ENCODE measurements at regions not wholly inside any gene's neighbourhood (a gene's known extent, or its start where the extent isn't known, plus 50 kb on each side); places are given as distances from the start of the nearest gene placed in this dataset.
A peak's percentile ranks its signal among the peaks of the same experiment; 100 is the strongest.
"Not testable (repeated sequence)": the region's sequence is repeated elsewhere in the genome, so short reads cannot be mapped to it uniquely, and the experiment has no call there.

- ATAC-seq (no peak), DNase-seq (no peak)
- Histone ChIP-seq H3K36me3 (no peaks in the 10 kb centered on the region), H3K4me1 (no peaks in the 10 kb centered on the region), H3K9me3 (no peaks in the 10 kb centered on the region), H3K27me3 (no peaks in the 10 kb centered on the region), H3K27ac (no peak overlapping the region), H3K4me3 (no peak overlapping the region)
- no peak for TF ChIP-seq CTCF (IDR thresholded peaks at IDR 0.05)
- intact Hi-C loops (cut with DNase I), result no loop called here
These were observed 199.1 kb upstream of the KCTD7 start for GRCh38 chr7:66429498-66430163.

GRCh38 chr7:66430164-66430545 lies 198.5 kb upstream of the KCTD7 start:
- H3K27me3 ChIP-seq, result no peaks in the 10 kb centered on the region
- H3K9me3 ChIP-seq, result no peaks in the 10 kb centered on the region
- no peak for TF ChIP-seq CTCF (IDR thresholded peaks at IDR 0.05)
- no peak overlapping the region for H3K4me3 ChIP-seq
- no peak for ATAC-seq
- DNase-seq, result no peak
- H3K4me1 ChIP-seq, result no peaks in the 10 kb centered on the region
- H3K27ac ChIP-seq, result no peak overlapping the region
- intact Hi-C loops (cut with DNase I), result no loop called here
- no peaks in the 10 kb centered on the region for H3K36me3 ChIP-seq

GRCh38 chr7:66438703-66439405 lies 189.8 kb upstream of the KCTD7 start:
- ATAC-seq, result peak; percentile 56
- DNase-seq; H3K27me3 ChIP-seq; intact Hi-C loops (cut with DNase I); H3K9me3 ChIP-seq; H3K4me3 ChIP-seq; H3K4me1 ChIP-seq; H3K36me3 ChIP-seq: not testable (repeated sequence)
- peak overlapping the region; percentile 11 to 62 for H3K27ac ChIP-seq

- ATAC-seq, result no peak
- no peak for DNase-seq
- Histone ChIP-seq H3K4me1 (peaks cover 10 to 12% of the 10 kb centered on the region in 2 donors), H3K36me3 (no peaks in the 10 kb centered on the region), H3K4me3 (no peak overlapping the region), H3K9me3 (no peaks in the 10 kb centered on the region), H3K27ac (no peak overlapping the region), H3K27me3 (no peaks in the 10 kb centered on the region)
- TF ChIP-seq CTCF (IDR thresholded peaks at IDR 0.05), result no peak
- intact Hi-C loops (cut with DNase I), result no loop called here
These were observed 186.3 kb upstream of the KCTD7 start for GRCh38 chr7:66442385-66442784.

GRCh38 chr7:66443946-66444345 lies 184.7 kb upstream of the KCTD7 start:
- intact Hi-C loops (cut with DNase I), result no loop called here
- Histone ChIP-seq H3K4me1 (peaks cover 7 to 12% of the 10 kb centered on the region in 2 donors), H3K4me3 (no peak overlapping the region), H3K9me3 (no peaks in the 10 kb centered on the region), H3K36me3 (no peaks in the 10 kb centered on the region), H3K27ac (peak overlapping the region in 1 of 2 donors; percentile 20), H3K27me3 (no peaks in the 10 kb centered on the region)
- DNase-seq, result no peak
- no peak for TF ChIP-seq CTCF (IDR thresholded peaks at IDR 0.05)
- ATAC-seq, result no peak

- H3K4me3 ChIP-seq; H3K27ac ChIP-seq; intact Hi-C loops (cut with DNase I); DNase-seq; ATAC-seq; H3K36me3 ChIP-seq; H3K27me3 ChIP-seq; H3K4me1 ChIP-seq; H3K9me3 ChIP-seq: not testable (repeated sequence)
These were observed 181.7 kb upstream of the KCTD7 start for GRCh38 chr7:66447007-66447406.

GRCh38 chr7:66450814-66451213 lies 177.9 kb upstream of the KCTD7 start:
- H3K4me1 ChIP-seq; intact Hi-C loops (cut with DNase I); ATAC-seq; H3K27ac ChIP-seq; H3K36me3 ChIP-seq; H3K9me3 ChIP-seq; H3K4me3 ChIP-seq; DNase-seq; H3K27me3 ChIP-seq: not testable (repeated sequence)

GRCh38 chr7:66451713-66452112 lies 177.0 kb upstream of the KCTD7 start:
- intact Hi-C loops (cut with DNase I); H3K4me1 ChIP-seq; H3K27me3 ChIP-seq; ATAC-seq; H3K9me3 ChIP-seq; DNase-seq; H3K36me3 ChIP-seq; H3K4me3 ChIP-seq; H3K27ac ChIP-seq: not testable (repeated sequence)

Data from left lung (tissue), 4 donors.